ENCODE measurements at regions not wholly inside any gene's neighbourhood (a gene's known extent, or its start where the extent isn't known, plus 50 kb on each side); places are given as distances from the start of the nearest gene placed in this dataset.

GRCh38 chr3:104606812-104607211 lies 759.9 kb upstream of the ALCAM start:
- no peak overlapping the region for H3K27ac ChIP-seq
- TF ChIP-seq EP300 (IDR thresholded peaks at IDR 0.05) (no peak), CTCF (IDR thresholded peaks at IDR 0.05) (no peak), POLR2AphosphoS5 (IDR thresholded peaks at IDR 0.05) (no peak), POLR2A (IDR thresholded peaks at IDR 0.05) (no peak)
- H3K9me3 ChIP-seq: no peaks in the 10 kb centered on the region
- no peaks in the 10 kb centered on the region for H3K36me3 ChIP-seq
- no peak overlapping the region for H3K4me3 ChIP-seq
- no peaks in the 10 kb centered on the region for H3K4me1 ChIP-seq
- 8 to 44% methylated on average over 2 of the region's 2 CpGs for WGBS, 2 donors
- DNase-seq: no peak
- intact Hi-C loops (cut with DNase I): no loop called here
- no peaks in the 10 kb centered on the region for H3K27me3 ChIP-seq

GRCh38 chr3:104610730-104611652 lies 755.7 kb upstream of the ALCAM start:
- DNase-seq: no peak
- Histone ChIP-seq H3K27me3 (no peaks in the 10 kb centered on the region), H3K27ac (no peak overlapping the region), H3K4me3 (no peak overlapping the region), H3K4me1 (no peaks in the 10 kb centered on the region), H3K9me3 (no peaks in the 10 kb centered on the region), H3K36me3 (no peaks in the 10 kb centered on the region)
- TF ChIP-seq POLR2AphosphoS5 (IDR thresholded peaks at IDR 0.05) (no peak), EP300 (IDR thresholded peaks at IDR 0.05) (no peak), CTCF (IDR thresholded peaks at IDR 0.05) (no peak), POLR2A (IDR thresholded peaks at IDR 0.05) (no peak)
- WGBS, 2 donors: 31 to 62% methylated on average over 4 of the region's 4 CpGs
- intact Hi-C loops (cut with DNase I): no loop called here

DNA sequence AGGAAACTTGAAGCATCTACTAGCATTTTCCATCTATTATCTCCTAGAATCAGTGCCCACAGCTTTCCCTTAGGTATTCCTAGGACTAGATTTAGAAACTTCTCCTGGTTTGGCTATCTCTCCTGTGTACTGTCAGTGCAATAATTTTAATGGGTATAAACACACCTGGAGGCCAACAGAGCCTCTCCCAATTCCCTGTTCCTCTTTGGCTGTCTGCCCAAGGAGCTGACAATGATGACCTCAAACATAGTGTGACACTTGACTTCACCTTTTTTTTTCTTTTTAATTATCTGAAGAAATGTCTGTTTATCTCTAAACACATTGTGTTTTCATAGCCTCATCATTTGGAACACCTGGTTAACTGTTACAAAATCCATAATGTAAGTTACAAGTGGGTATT lies 754.5 kb upstream of the ALCAM start:
- H3K9me3 ChIP-seq: no peaks in the 10 kb centered on the region
- H3K27me3 ChIP-seq: no peaks in the 10 kb centered on the region
- intact Hi-C loops (cut with DNase I): no loop called here
- TF ChIP-seq POLR2A (IDR thresholded peaks at IDR 0.05) (no peak), POLR2AphosphoS5 (IDR thresholded peaks at IDR 0.05) (no peak), CTCF (IDR thresholded peaks at IDR 0.05) (no peak), EP300 (IDR thresholded peaks at IDR 0.05) (no peak)
- no peak overlapping the region for H3K4me3 ChIP-seq
- no peaks in the 10 kb centered on the region for H3K36me3 ChIP-seq
- H3K27ac ChIP-seq: no peak overlapping the region
- no peak for DNase-seq
- no peaks in the 10 kb centered on the region for H3K4me1 ChIP-seq

- no peak overlapping the region for H3K27ac ChIP-seq
- no peak overlapping the region for H3K4me3 ChIP-seq
- no peaks in the 10 kb centered on the region for H3K9me3 ChIP-seq
- no peak for TF ChIP-seq EP300 (IDR thresholded peaks at IDR 0.05)
- no peak for TF ChIP-seq CTCF (IDR thresholded peaks at IDR 0.05)
- no peak for TF ChIP-seq POLR2A (IDR thresholded peaks at IDR 0.05)
- no peak for TF ChIP-seq POLR2AphosphoS5 (IDR thresholded peaks at IDR 0.05)
- no peak for DNase-seq
- 43 to 83% methylated on average over 2 of the region's 2 CpGs for WGBS, 2 donors
- H3K4me1 ChIP-seq: no peaks in the 10 kb centered on the region
- no peaks in the 10 kb centered on the region for H3K36me3 ChIP-seq
- no peaks in the 10 kb centered on the region for H3K27me3 ChIP-seq
- intact Hi-C loops (cut with DNase I): no loop called here
Measured at GRCh38 chr3:104614564-104614963, 752.1 kb upstream of the ALCAM start.

All from sigmoid colon (tissue), 6 donors.